ENCODE measurements at regions not wholly inside any gene's neighbourhood (a gene's known extent, or its start where the extent isn't known, plus 50 kb on each side); places are given as distances from the start of the nearest gene placed in this dataset.
"Not testable (repeated sequence)": the region's sequence is repeated elsewhere in the genome, so short reads cannot be mapped to it uniquely, and the experiment has no call there.

GRCh38 chr6:85920782-85921181 is 278.1 kb upstream of the SYNCRIP start:
- no peaks in the 10 kb centered on the region for H3K36me3 ChIP-seq
- no peak for DNase-seq
- TF ChIP-seq CTCF (IDR thresholded peaks at IDR 0.05): no peak
- H3K4me1 ChIP-seq: no peaks in the 10 kb centered on the region
- H3K9me3 ChIP-seq: no peaks in the 10 kb centered on the region
- intact Hi-C loops (cut with DNase I): loop anchor here (5.0 kb wide), 1 partner anchor 937 kb away; no protein-coding TSS in a partner anchor
- no peak overlapping the region for H3K9ac ChIP-seq (ENCODE audit: low read depth in 2 of 2, low read length in 2 of 2)
- no peak overlapping the region for H3K4me3 ChIP-seq
- no peaks in the 10 kb centered on the region for H3K27me3 ChIP-seq
- no peak overlapping the region for H3K27ac ChIP-seq

GRCh38 chr6:85917522-85917921 is 274.8 kb upstream of the SYNCRIP start:
- Histone ChIP-seq H3K4me1 (no peaks in the 10 kb centered on the region), H3K36me3 (no peaks in the 10 kb centered on the region), H3K27ac (no peak overlapping the region), H3K9me3 (no peaks in the 10 kb centered on the region), H3K27me3 (no peaks in the 10 kb centered on the region), H3K4me3 (no peak overlapping the region), H3K9ac (ENCODE audit: low read depth in 2 of 2, low read length in 2 of 2) (no peak overlapping the region)
- TF ChIP-seq CTCF (IDR thresholded peaks at IDR 0.05): no peak
- no peak for DNase-seq
- intact Hi-C loops (cut with DNase I): no loop called here

- Histone ChIP-seq H3K9me3 (no peaks in the 10 kb centered on the region), H3K27ac (no peak overlapping the region), H3K27me3 (no peaks in the 10 kb centered on the region), H3K4me1 (no peaks in the 10 kb centered on the region), H3K4me3 (no peak overlapping the region), H3K36me3 (no peaks in the 10 kb centered on the region), H3K9ac (ENCODE audit: low read depth in 2 of 2, low read length in 2 of 2) (no peak overlapping the region)
- no peak for TF ChIP-seq CTCF (IDR thresholded peaks at IDR 0.05)
- intact Hi-C loops (cut with DNase I): no loop called here
- DNase-seq: no peak
Measured at GRCh38 chr6:85913001-85913400, 270.3 kb upstream of the SYNCRIP start.

GRCh38 chr6:85912582-85912981 is 269.9 kb upstream of the SYNCRIP start:
- H3K36me3 ChIP-seq: no peaks in the 10 kb centered on the region
- no peaks in the 10 kb centered on the region for H3K9me3 ChIP-seq
- H3K4me3 ChIP-seq: no peak overlapping the region
- TF ChIP-seq CTCF (IDR thresholded peaks at IDR 0.05): no peak
- H3K4me1 ChIP-seq: no peaks in the 10 kb centered on the region
- H3K27ac ChIP-seq: no peak overlapping the region
- DNase-seq: no peak
- intact Hi-C loops (cut with DNase I): no loop called here
- no peaks in the 10 kb centered on the region for H3K27me3 ChIP-seq
- no peak overlapping the region for H3K9ac ChIP-seq (ENCODE audit: low read depth in 2 of 2, low read length in 2 of 2)

- no peak overlapping the region for H3K4me3 ChIP-seq
- no peak overlapping the region for H3K9ac ChIP-seq (ENCODE audit: low read depth in 2 of 2, low read length in 2 of 2)
- H3K9me3 ChIP-seq: no peaks in the 10 kb centered on the region
- no peaks in the 10 kb centered on the region for H3K4me1 ChIP-seq
- TF ChIP-seq CTCF (IDR thresholded peaks at IDR 0.05): no peak
- no peak overlapping the region for H3K27ac ChIP-seq
- DNase-seq: no peak
- intact Hi-C loops (cut with DNase I): no loop called here
- H3K27me3 ChIP-seq: no peaks in the 10 kb centered on the region
- no peaks in the 10 kb centered on the region for H3K36me3 ChIP-seq
Measured at GRCh38 chr6:85911067-85911466, 268.4 kb upstream of the SYNCRIP start.

GRCh38 chr6:85908120-85908519 is 265.4 kb upstream of the SYNCRIP start:
- H3K4me1 ChIP-seq; H3K4me3 ChIP-seq; H3K9ac ChIP-seq (ENCODE audit: low read depth in 2 of 2, low read length in 2 of 2); H3K9me3 ChIP-seq; DNase-seq; intact Hi-C loops (cut with DNase I); H3K36me3 ChIP-seq; H3K27ac ChIP-seq; H3K27me3 ChIP-seq: not testable (repeated sequence)

All from colonic mucosa (tissue), 4 donors.